ENCODE measurements at regions not wholly inside any gene's neighbourhood (a gene's known extent, or its start where the extent isn't known, plus 50 kb on each side); places are given as distances from the start of the nearest gene placed in this dataset.

GRCh38 chr5:57042524-57042931 is 90.6 kb upstream of the MIER3 start (continued):
- no peak for TF ChIP-seq BCLAF1 (IDR thresholded peaks at IDR 0.05; ENCODE audit: borderline replicate concordance in 1 of 2, control insufficient read depth in 1 of 2, low read depth in 2 of 2, low read length in 1 of 2)
- TF ChIP-seq TCFL5 (CRISPR knock-in tag; conservative IDR thresholded peaks at IDR 0.05), result no peak
- TF ChIP-seq DACH1 (IDR thresholded peaks at IDR 0.05; ENCODE audit: partially characterized antibody), result no peak
- peak; percentile 92 for TF ChIP-seq SMARCE1 (IDR thresholded peaks at IDR 0.05)
- TF ChIP-seq NFIX (CRISPR knock-in tag; IDR thresholded peaks at IDR 0.05; ENCODE audit: low read depth), result no peak
- TF ChIP-seq RFX7 (CRISPR knock-in tag; IDR thresholded peaks at IDR 0.05), result no peak
- 0 out of 2 replicates have a peak, but pooled peaks have one; percentile 26 for TF ChIP-seq CC2D1A (IDR thresholded peaks at IDR 0.05)
- peak; percentile 94 for TF ChIP-seq CBFA2T3 (IDR thresholded peaks at IDR 0.05)
- TF ChIP-seq MED1 (CRISPR knock-in tag; IDR thresholded peaks at IDR 0.05; ENCODE audit: borderline replicate concordance), result no peak
- TF ChIP-seq ZNF766 (CRISPR knock-in tag; conservative IDR thresholded peaks at IDR 0.05), result 0 out of 2 replicates have a peak, but pooled peaks have one; percentile 29
- no peak for TF ChIP-seq MCM7 (IDR thresholded peaks at IDR 0.05)
- no peak for TF ChIP-seq ZNF253 (CRISPR knock-in tag; conservative IDR thresholded peaks at IDR 0.05)
- TF ChIP-seq ZC3H4 (CRISPR knock-in tag; IDR thresholded peaks at IDR 0.05; ENCODE audit: borderline replicate concordance), result no peak
- TF ChIP-seq ZNF280B (CRISPR knock-in tag; IDR thresholded peaks at IDR 0.05), result no peak
- no peak for TF ChIP-seq RFX5 (IDR thresholded peaks at IDR 0.05; ENCODE audit: low read depth, low read length)
- no peak for TF ChIP-seq NEUROD1 (IDR thresholded peaks at IDR 0.05; ENCODE audit: borderline replicate concordance, low read depth, low read length, partially characterized antibody)
- no peak for TF ChIP-seq ZNF75A (CRISPR knock-in tag; IDR thresholded peaks at IDR 0.05)
- no peak for TF ChIP-seq TRIM25 (IDR thresholded peaks at IDR 0.05; ENCODE audit: borderline replicate concordance)
- peak; percentile 51 for TF ChIP-seq MEF2D (tag; conservative IDR thresholded peaks at IDR 0.05; ENCODE audit: low read depth)
- no peak for TF ChIP-seq BMI1 (IDR thresholded peaks at IDR 0.05; ENCODE audit: low read length)
- TF ChIP-seq CREM (IDR thresholded peaks at IDR 0.05; ENCODE audit: low read depth), result peak; percentile 41
- no peak for TF ChIP-seq CSDE1 (IDR thresholded peaks at IDR 0.05)
- no peak for TF ChIP-seq PTRF (tag; IDR thresholded peaks at IDR 0.05)
- TF ChIP-seq ZNF184 (CRISPR knock-in tag; IDR thresholded peaks at IDR 0.05), result no peak
- no peak for TF ChIP-seq RBM39 (optimal IDR thresholded peaks at IDR 0.05; ENCODE audit: low read depth, low read length)
- no peak for TF ChIP-seq ILF3 (IDR thresholded peaks at IDR 0.05; ENCODE audit: borderline replicate concordance)
- no peak for TF ChIP-seq ZSCAN29 (IDR thresholded peaks at IDR 0.05)
